GM18951 (cell line): ENCODE measurements at regions not wholly inside any gene's neighbourhood (a gene's known extent, or its start where the extent isn't known, plus 50 kb on each side); places are given as distances from the start of the nearest gene placed in this dataset.
"Not testable (repeated sequence)": the region's sequence is repeated elsewhere in the genome, so short reads cannot be mapped to it uniquely, and the experiment has no call there.

Source experiments
- POLR2A ChIP-seq: IDR thresholded peaks from 4 replicates; pipeline ENCODE4 v1.6.1; 2011; ENCODE audit warnings: mild to moderate bottlenecking; ENCODE audit not compliant: insufficient read length, insufficient read depth; ENCODE audit errors: extremely low read depth
- in situ Hi-C: fragments of 300-500 bp; cut with MboI; formaldehyde crosslinking; loops from one replicate; pipeline ENCODE4 v1.12.0; 2022; ENCODE audit warnings: low sequenced_read_pairs, mixed read lengths, inconsistent platforms; ENCODE audit not compliant: unreplicated experiment

DNA sequence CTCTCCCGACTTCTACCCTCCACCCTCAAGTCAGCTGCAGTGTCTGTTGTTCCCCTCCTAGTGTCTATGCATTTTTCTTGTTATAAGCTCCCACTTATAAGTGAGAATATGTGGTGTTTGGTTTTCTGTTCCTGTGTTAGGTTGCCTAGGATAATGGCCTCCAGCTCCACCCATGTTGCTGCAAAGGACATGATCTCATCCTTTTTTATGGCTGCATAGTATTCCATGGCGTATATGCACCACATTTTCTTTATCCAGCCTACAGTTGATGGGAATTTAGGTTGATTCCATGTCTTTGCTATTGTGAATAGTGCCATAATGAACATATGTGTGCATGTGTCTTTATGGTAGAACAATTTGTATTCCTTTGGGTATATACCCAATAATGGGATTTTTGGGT, 80.7 kb downstream of the SPTSSA start:
- in situ Hi-C loops: not testable (repeated sequence)

DNA sequence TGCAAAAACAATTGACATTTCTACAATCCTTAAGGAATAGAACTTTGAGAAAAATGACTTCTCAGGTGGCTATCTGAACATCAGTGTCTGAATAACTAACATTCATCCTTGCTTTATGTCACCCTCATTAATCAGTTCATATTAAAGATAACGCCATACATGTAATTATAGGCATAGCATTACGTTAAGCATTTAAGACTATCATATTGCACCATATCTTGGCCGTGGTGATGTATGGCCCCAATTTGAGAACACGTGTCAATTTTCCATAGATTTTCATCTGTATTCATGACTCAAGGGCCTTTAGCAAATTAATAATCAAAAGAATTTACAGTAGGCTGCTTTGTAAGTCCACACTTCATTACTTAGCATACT, 81.6 kb downstream of the SPTSSA start:
- in situ Hi-C loops: no loop called here
- TF ChIP-seq POLR2A: no peak

DNA sequence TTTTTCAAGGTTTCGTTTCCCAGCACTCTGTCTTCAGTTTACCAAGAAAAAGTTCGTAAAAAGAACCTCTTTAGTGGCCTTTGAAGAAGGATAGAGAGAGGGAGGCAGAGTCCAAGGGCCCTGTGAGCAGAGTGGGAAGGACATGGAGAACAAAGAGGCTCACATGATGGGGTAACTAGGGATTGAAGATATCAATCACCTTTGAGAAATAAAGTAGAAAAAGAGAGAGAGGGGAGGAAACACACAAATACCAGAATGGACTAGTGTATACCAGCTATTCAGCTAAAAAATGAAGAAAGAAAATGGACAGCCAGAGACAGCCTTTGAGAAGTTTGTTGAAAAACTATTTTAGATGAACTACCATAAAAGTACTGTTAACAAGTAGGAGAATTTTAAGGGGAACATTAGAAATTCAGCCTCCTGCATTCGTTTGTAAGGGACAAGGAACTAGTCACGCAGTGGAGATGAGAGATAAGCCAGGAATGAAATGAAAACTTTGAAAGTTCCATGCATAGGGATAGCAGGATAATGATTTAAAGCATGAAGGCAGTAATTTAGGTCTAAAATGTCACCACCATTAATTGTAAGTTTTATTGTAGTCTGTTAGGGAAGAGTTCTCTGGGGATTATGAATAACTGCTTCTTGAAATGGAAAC, 82.1 kb downstream of the SPTSSA start:
- in situ Hi-C loops: no loop called here
- no peak for TF ChIP-seq POLR2A

- in situ Hi-C loops: no loop called here
Measured at GRCh38 chr14:34376649-34377267, 85.3 kb downstream of the SPTSSA start.

DNA sequence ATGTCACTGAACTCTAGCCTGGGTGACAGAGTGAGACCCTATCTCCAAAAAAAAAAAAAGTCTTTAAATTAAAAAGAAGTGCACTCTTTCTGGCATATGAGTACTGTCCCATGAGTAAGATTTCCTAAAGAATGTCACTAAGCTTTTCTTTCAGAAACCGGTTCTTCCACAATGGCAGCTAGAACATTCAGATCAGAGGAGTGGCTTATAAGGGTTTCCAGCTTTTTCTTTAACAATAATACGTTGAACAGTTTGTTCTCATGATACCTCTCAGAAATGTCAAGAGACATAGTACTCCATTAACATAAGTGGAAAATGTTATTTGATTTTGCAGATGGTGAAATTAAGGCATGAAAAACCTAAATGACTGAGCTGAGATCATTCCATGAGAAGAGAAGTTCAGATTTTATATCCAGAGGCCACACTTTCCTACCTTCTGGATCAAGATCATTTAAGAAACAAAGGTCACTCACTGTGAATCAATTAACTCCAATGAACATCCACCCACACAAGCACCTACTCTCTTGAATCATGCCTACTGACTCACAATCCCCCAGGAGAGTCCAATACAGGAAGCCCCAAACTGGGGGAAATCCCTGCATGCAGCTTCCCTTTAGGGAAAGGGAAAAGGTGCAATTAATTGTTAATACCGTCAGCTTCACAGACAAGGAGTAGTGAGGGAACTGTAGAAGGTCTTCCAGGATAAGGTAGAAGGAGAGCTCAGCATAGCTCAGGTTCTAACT, 86.9 kb downstream of the SPTSSA start:
- in situ Hi-C loops: no loop called here

More at GRCh38 chr14:34376649-34377267, 85.3 kb downstream of the SPTSSA start:
- no peak for TF ChIP-seq POLR2A

GRCh38 chr14:34373191-34373590, 88.8 kb downstream of the SPTSSA start:
- no peak for TF ChIP-seq POLR2A
- in situ Hi-C loops: no loop called here

More for the DNA sequence above, 86.9 kb downstream of the SPTSSA start:
- TF ChIP-seq POLR2A: no peak

DNA sequence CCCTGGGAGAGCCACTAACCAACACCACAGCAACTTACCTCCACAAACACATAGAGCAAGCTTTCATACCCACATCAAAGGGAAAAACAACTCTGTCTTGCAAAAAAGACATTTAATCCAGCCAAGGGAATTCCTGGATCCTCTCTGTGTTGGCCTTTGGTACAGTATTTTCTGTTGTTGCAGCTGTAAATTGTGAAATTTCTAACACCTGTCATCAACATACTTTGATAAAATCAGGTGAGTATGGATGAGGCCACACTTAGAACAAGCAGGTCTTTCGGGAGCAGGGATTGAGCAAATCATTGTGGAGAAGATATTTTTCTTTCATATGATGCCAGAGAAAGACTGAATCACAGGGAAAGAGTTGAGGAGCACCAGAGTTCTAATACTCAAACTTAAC, 89.3 kb downstream of the SPTSSA start:
- TF ChIP-seq POLR2A: no peak
- in situ Hi-C loops: no loop called here

DNA sequence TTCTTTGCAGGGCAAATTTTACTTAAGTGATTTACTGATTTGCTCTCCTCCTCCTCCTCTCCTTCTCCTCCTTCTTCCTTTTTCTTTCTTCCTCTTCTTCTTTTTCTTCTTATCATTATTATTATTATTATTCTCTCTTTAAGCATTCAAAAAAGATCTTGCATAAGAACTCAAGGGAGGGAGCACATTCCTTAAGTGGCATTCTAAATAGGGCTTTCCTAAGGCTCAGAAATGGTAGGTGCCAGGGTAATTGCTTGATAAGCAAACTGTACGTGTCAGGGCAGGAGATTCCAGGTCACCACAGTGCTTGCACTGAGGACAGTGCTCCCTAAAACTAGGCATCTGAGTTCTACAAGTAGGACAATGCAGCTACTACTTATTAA, 92.4 kb downstream of the SPTSSA start:
- in situ Hi-C loops: no loop called here
- no peak for TF ChIP-seq POLR2A

DNA sequence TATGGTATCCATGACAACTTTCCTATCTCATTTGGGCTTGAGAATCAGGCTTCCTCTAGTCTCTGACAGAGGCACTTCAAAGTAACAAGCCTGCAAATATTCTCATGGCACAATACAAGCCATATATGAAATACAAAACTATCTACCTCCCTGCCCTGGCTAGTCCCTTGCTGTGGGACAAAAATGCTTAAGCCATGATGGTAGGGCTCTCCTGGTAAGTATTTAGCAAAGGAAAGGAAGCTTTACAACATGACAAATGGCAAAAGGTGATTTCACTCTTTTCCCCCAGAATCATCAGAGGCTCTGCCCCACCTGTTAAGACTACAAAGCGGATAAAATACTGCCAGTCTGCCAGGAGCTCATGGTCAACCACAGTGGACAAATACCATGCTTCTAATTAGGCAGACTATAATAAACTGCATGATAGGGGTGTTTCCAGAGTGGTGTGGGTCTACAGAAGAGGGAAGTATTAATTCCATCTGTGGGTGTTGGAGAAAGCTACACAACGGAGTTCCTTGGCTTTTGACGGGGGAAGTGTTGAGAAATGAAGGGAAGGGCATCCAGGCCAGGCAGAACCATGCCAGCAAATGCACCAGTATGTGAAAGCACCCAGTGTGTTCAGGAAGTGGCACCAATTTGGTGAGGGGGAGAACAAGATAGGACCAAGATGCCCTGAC, 92.9 kb downstream of the SPTSSA start:
- in situ Hi-C loops: no loop called here
- no peak for TF ChIP-seq POLR2A

DNA sequence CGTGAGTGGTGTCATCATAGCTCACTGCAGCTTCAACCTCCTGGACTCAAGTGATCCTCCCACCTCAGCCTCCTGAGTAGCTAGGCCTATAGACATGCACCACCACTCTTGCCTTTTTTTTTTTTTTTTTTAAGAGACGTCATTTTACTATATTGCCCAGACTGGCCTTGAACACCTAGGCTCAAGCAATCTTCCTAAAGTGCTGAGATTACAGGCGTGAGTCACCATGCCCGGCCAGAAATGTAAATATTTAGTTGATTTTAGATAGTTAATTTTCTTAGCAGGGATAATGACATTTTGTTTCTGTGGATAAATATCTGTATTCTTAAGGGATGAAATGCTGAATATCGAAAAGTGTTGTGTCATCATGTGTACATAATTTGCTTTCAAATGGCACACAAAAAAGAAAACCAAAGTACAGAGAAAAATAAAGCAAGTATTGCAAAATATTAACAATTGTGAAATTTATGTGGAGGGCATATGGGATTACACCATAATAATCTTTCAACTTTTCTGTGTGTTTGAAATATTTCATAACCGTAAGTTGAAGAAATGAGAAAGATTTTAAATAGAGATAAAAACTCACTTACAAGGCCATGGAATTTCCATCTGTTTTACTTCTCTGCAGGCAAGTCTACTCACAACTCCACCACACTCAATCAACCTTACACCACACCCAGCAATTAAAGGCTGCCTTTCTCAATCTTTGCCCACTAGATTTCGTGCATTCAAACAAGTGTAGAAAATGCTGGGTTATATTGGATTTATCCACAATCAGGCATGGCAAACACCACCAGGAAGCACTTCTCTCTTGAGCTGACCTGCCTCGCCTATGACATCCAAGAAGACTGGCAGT, 93.7 kb downstream of the SPTSSA start:
- in situ Hi-C loops: no loop called here

GRCh38 chr14:34365309-34365915, 96.6 kb downstream of the SPTSSA start:
- in situ Hi-C loops: no loop called here
- no peak for TF ChIP-seq POLR2A

More for the DNA sequence above, 93.7 kb downstream of the SPTSSA start:
- no peak for TF ChIP-seq POLR2A

- in situ Hi-C loops: no loop called here
- no peak for TF ChIP-seq POLR2A
Measured at GRCh38 chr14:34364201-34364600, 97.8 kb downstream of the SPTSSA start.
